ENCODE measurements at regions not wholly inside any gene's neighbourhood (a gene's known extent, or its start where the extent isn't known, plus 50 kb on each side); places are given as distances from the start of the nearest gene placed in this dataset.

GRCh38 chr6:223136-223535 is 69.2 kb upstream of the DUSP22 start:
- no peak overlapping the region for H2AFZ ChIP-seq (ENCODE audit: control insufficient read depth, low read depth, low read length)
- ChIA-PET CTCF (interaction anchor here (0.9 to 13.3 kb wide), 4 partner anchors 31 to 336 kb away, joined by 3 to 460 read pairs (median 4); no protein-coding TSS in a partner anchor), RAD21 (ENCODE audit: unreplicated experiment) (interaction anchor here (0.9 to 15.0 kb wide), 10 partner anchors 29 to 174 kb away, joined by 3 to 519 read pairs (median 8); no protein-coding TSS in a partner anchor), POLR2A (interaction anchor here (0.6 to 10.4 kb wide), 8 partner anchors 32 to 168 kb away, joined by 3 to 139 read pairs (median 5); no protein-coding TSS in a partner anchor), SMC1A (ENCODE audit: uncharacterized antibody, unreplicated experiment) (interaction anchor here (0.8 to 24.5 kb wide), 15 partner anchors 9 to 186 kb away, joined by 3 to 748 read pairs (median 5); partner anchors contain the start of genes DUSP22 and IRF4)
- H3K9me3 ChIP-seq (replicated peaks; ENCODE audit: control insufficient read depth, insufficient read depth, low read length): no peaks in the 10 kb centered on the region
- FAIRE-seq: no peak
- H3K4me3 ChIP-seq: no peak overlapping the region
- H3K79me2 ChIP-seq (ENCODE audit: control insufficient read depth, insufficient read depth, low read length): peaks cover 32% of the 10 kb centered on the region
- 90% methylated on average over 9 of the region's 9 CpGs for WGBS (ENCODE audit: insufficient coverage, insufficient replicate concordance, low lambda C conversion rate, missing lambda C conversion rate)
- in situ Hi-C loops (cut with MboI): no loop called here
- H3K4me2 ChIP-seq (ENCODE audit: control insufficient read depth, insufficient read depth): peak overlapping the region; percentile 77
- peak overlapping the region; percentile 94 for H3K27ac ChIP-seq (ENCODE audit: control insufficient read depth, insufficient read depth)
- peak overlapping the region; percentile 32; the same call in 1 of the 2 replicates for H3K9ac ChIP-seq (ENCODE audit: control insufficient read depth, insufficient read depth, low read length)
- no peaks in the 10 kb centered on the region for H3K27me3 ChIP-seq (replicated peaks in 1 of 2; ENCODE audit: control insufficient read depth in 2 of 2, insufficient read depth in 2 of 2, low read length in 1 of 2)
- intact Hi-C loops (cut with micrococcal nuclease; ENCODE audit: unreplicated experiment): loop anchor here (10.0 kb wide), 1 partner anchor 272 kb away; no protein-coding TSS in a partner anchor
- peaks cover 98% of the 10 kb centered on the region for H3K4me1 ChIP-seq (ENCODE audit: control insufficient read depth, insufficient read depth, low read length)
- TF ChIP-seq YY1 (IDR thresholded peaks at IDR 0.05; ENCODE audit: low read depth, low read length) (no peak), ATF7 (IDR thresholded peaks at IDR 0.05; ENCODE audit: low read depth) (no peak), CBX3 (IDR thresholded peaks at IDR 0.05; ENCODE audit: borderline replicate concordance, low read depth) (no peak), CEBPB (IDR thresholded peaks at IDR 0.05; ENCODE audit: borderline replicate concordance in 1 of 2, low read depth in 2 of 2, low read length in 2 of 2) (no peak), ZBTB40 (IDR thresholded peaks at IDR 0.05; ENCODE audit: borderline replicate concordance) (no peak), PBX3 (IDR thresholded peaks at IDR 0.05; ENCODE audit: insufficient replicate concordance, low read depth, low read length) (no peak), BHLHE40 (IDR thresholded peaks at IDR 0.05; ENCODE audit: borderline replicate concordance in 1 of 2, low read depth in 2 of 2, low read length in 1 of 2) (no peak), HDAC2 (IDR thresholded peaks at IDR 0.05) (no peak), ZSCAN29 (IDR thresholded peaks at IDR 0.05) (no peak), SUZ12 (IDR thresholded peaks at IDR 0.05; ENCODE audit: unreplicated experiment) (no peak)
- no peaks in the 10 kb centered on the region for H4K20me1 ChIP-seq (ENCODE audit: control insufficient read depth, insufficient read depth)
- DNase-seq (ENCODE audit: low read depth, low spot score): no peak
- BruUV-seq (replicated peaks): no TSS peak
- H3K36me3 ChIP-seq (ENCODE audit: control insufficient read depth in 2 of 2, insufficient read depth in 2 of 2, low read length in 1 of 2): no peaks in the 10 kb centered on the region
- ATAC-seq: no peak
